Amniotic stem cell (primary cell): ENCODE measurements at regions not wholly inside any gene's neighbourhood (a gene's known extent, or its start where the extent isn't known, plus 50 kb on each side); places are given as distances from the start of the nearest gene placed in this dataset.

Experiments used
- DNase-seq: peaks from one replicate; lab custom pipeline; 2025; lab: John Stamatoyannopoulos, UW

GRCh38 chr11:104529906-104530305 is 366.0 kb upstream of the PDGFD start:
- no peak for DNase-seq

DNA sequence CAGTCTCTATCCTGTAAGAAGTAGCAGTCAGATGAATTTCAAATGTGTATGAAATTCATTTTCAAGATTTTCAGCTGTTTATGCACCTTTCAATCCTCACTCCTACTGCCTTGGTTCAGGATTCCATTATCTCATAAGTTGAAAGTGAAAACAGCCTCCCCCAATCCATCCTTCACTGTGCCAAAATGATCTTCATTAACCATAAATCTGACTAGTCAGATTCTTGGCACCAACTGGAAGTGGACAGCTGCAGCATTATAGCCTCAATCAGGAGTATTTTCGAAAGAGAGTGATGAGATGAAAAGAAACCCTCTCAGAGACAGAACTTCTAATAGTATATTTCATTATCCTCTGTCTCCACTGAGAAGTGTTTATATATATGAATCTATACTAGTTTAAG is 365.3 kb upstream of the PDGFD start:
- DNase-seq, result no peak

- no peak for DNase-seq
Observed at GRCh38 chr11:104526006-104526405, 362.1 kb upstream of the PDGFD start.

- no peak for DNase-seq
Observed at GRCh38 chr11:104525416-104525815, 361.5 kb upstream of the PDGFD start.

- no peak for DNase-seq
Observed at GRCh38 chr11:104524254-104524653, 360.3 kb upstream of the PDGFD start.

GRCh38 chr11:104523611-104524010 is 359.7 kb upstream of the PDGFD start:
- no peak for DNase-seq

DNA sequence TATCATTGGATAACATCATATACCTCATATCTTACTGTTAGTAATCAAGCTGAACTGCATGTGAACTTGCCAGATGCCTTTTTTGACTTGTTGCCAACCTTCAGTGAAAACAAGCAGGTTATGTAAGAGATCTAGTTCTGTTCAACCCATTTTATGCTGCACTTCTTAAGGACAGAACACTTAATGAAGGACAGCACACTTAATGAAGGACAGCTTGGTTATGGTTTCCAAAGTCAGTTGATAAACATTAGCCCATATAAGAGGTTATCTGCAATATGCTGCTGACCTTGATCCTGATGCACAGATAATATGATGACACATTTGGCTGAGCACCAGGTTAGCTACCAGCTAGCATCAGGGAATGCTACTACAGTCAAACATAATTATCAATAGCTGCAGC is 358.7 kb upstream of the PDGFD start:
- no peak for DNase-seq

GRCh38 chr11:104522123-104522522 is 358.2 kb upstream of the PDGFD start:
- no peak for DNase-seq

GRCh38 chr11:104510169-104510568 is 346.2 kb upstream of the PDGFD start:
- DNase-seq, result no peak

DNA sequence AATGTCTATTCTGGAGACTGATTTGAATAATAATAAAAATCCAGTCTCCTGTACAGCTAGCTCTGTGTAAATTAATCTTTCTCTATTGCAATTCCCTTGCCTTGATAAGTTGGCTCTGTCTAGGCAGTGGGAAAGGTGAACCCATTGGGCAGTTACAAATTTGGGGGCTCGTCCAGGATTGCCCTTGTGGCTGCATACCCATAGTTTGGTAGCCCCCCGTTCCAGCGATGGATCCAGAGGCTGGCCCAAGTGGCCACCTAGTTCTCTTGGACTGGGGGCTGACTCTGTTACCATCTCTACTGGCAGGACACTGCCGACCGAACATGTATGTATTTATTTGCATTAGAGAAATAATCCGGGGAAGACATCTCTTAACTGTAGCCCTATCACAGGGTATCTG is 326.2 kb upstream of the PDGFD start:
- DNase-seq, result no peak

- no peak for DNase-seq
Observed at GRCh38 chr11:104488561-104488960, 324.6 kb upstream of the PDGFD start.

- DNase-seq, result no peak
Observed at GRCh38 chr11:104487046-104487806, 323.3 kb upstream of the PDGFD start.

GRCh38 chr11:104484804-104485554 is 321.0 kb upstream of the PDGFD start:
- DNase-seq, result no peak

- DNase-seq, result no peak
Observed at GRCh38 chr11:104476898-104477297, 313.0 kb upstream of the PDGFD start.

- DNase-seq, result no peak
Observed at GRCh38 chr11:104476454-104476853, 312.5 kb upstream of the PDGFD start.

- DNase-seq, result no peak
Observed at GRCh38 chr11:104467404-104467803, 303.5 kb upstream of the PDGFD start.

DNA sequence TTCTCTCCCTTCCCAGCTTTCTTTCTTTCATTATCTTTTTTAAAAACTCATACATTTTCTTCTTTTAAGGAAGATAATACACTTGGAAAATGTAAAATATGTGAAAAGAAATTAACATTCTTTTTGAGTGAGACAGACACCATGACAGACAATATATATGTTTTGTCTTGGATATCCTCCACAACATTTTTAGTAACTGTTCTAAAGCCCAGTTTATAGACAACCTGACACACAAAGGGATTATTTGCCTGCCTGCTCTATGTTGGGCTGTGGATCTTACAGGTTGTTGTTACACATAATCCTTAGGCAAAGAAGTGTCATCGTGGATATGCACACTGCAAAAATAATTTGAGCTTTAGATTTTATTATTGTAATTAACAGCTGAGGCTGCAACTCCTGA is 301.4 kb upstream of the PDGFD start:
- DNase-seq, result no peak

- no peak for DNase-seq
Observed at GRCh38 chr11:104464691-104465090, 300.7 kb upstream of the PDGFD start.

DNA sequence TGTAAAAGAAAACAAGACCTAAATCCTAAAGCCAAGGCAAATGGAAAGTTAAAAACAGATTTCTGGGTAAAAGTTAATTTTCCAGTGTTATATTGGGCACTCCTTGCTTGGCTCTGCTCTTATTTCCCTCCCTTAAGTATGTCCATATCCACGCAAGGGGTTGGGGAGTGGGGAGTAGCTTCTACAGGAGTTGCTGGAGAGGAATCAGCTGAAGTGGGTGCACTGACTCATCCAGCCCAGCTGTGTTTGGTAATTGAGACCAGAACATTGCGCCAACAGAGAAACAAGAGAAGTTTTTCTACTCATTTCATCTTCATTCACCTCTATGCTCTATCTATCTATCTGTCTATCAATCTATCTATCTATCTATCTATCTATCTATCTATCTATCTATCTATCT is 298.4 kb upstream of the PDGFD start:
- no peak for DNase-seq

GRCh38 chr11:104451197-104451893 is 287.4 kb upstream of the PDGFD start:
- DNase-seq, result no peak

DNA sequence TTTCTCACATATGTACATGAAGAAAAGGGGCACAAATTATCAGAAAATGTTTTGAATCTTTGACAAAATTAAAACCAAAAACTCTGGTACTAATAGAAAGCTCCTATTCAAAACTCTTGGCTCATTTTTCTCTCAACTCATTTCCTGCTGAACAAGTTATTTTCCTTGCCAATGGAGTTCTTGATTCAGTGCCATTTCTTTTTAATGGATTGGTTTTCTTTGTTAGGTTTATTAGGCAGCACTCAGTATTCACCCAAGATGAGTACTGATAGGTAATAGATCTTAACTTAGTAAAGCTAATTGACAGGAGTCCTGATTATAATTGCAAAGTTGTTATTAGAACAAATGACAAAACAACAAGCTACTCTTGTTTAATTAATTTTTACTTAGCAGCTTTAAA is 279.4 kb upstream of the PDGFD start:
- DNase-seq, result no peak

DNA sequence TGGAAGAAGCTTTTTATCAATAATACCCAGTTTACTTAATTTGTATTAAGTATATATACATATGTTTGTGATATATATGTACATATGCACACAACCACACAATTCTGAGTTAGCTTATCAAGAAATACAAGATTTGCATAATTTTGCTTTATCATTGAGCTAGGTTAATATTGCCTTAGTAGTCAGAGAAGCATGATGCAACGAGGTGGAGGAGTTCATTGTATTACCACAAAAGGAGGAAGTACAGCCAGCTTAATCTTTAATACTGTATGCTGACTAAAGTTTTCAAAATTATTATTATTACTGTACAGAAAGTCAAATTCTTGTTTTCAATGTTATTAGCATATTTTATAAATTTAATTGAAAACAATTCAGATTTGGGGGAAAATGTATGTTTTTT is 278.4 kb upstream of the PDGFD start:
- DNase-seq, result no peak

GRCh38 chr11:104435494-104435893 is 271.5 kb upstream of the PDGFD start:
- no peak for DNase-seq
